Prostate gland (tissue), 2 donors: ENCODE measurements at regions not wholly inside any gene's neighbourhood (a gene's known extent, or its start where the extent isn't known, plus 50 kb on each side); places are given as distances from the start of the nearest gene placed in this dataset.

Experiments used
- DNase-seq: peaks from one replicate; pipeline ENCODE4 v3.0.0-alpha.2; 2019; ENCODE audit warnings: low spot score
- H3K27ac ChIP-seq, 2 donors: fragments of 200-600 bp; sonication (generic); 2 replicates each; pipeline ENCODE4 v1.5.1; 2017 to 2019
- H3K27me3 ChIP-seq: fragments of 200-600 bp; sonication (generic); replicated peaks from 2 replicates; pipeline ENCODE4 v1.5.1; 2019; ENCODE audit not compliant: insufficient read depth
- H3K36me3 ChIP-seq, 2 donors: fragments of 200-600 bp; sonication (generic); 1 replicate in 1 of 2; 2 replicates in 1 of 2; pipeline versions ENCODE4 v1.5.1 to v1.8.1; 2017 to 2019
- H3K4me1 ChIP-seq: fragments of 200-600 bp; sonication (generic); replicated peaks from 2 replicates; pipeline ENCODE4 v1.5.1; 2019
- H3K4me3 ChIP-seq, 2 donors: fragments of 200-600 bp; sonication (generic); 2 replicates each; pipeline ENCODE4 v1.5.1; 2017 to 2019
- H3K9me3 ChIP-seq: fragments of 200-600 bp; sonication (generic); 2 replicates; pipeline ENCODE4 v1.5.1; 2017
- CTCF ChIP-seq, 4 experiments: fragments of 200-600 bp in 2 of 4; fragments of 450-650 bp in 2 of 4; sonication (generic) in 2 of 4; IDR thresholded peaks; 1 replicate in 3 of 4; 2 replicates in 1 of 4; pipeline ENCODE4 v1.5.1; 2016 to 2019; ENCODE audit warnings: antibody characterized with exemption in 4 of 4, mild to moderate bottlenecking in 2 of 4, moderate library complexity in 2 of 4
- POLR2A ChIP-seq: fragments of 450-650 bp; IDR thresholded peaks from one replicate; pipeline ENCODE4 v1.6.1; 2016; ENCODE audit warnings: antibody characterized with exemption, mild to moderate bottlenecking
- POLR2AphosphoS5 ChIP-seq: sonication (generic); formaldehyde crosslinking; IDR thresholded peaks from one replicate; pipeline ENCODE4 v1.6.1; 2017; ENCODE audit warnings: antibody characterized with exemption
- WGBS: methylation state at CpG from one replicate; pipeline ENCODE4 v1.1.5; 2018; 5-methylcytosine and 5-hydroxymethylcytosine counted together
- intact Hi-C: fragments of 100-400 bp; cut with DNase I; formaldehyde crosslinking; loops from one replicate; pipeline ENCODE4 v1.14.2; 2022

GRCh38 chr21:35363458-35363857, 314.4 kb upstream of the RUNX1 start:
- DNase-seq = no peak
- Histone ChIP-seq H3K9me3 (no peaks in the 10 kb centered on the region), H3K36me3 (no peaks in the 10 kb centered on the region), H3K27me3 (no peaks in the 10 kb centered on the region), H3K4me3 (no peak overlapping the region), H3K27ac (no peak overlapping the region), H3K4me1 (no peaks in the 10 kb centered on the region)
- intact Hi-C loops = no loop called here
- WGBS = 98% methylated on average over 6 of the region's 6 CpGs
- no peak for TF ChIP-seq POLR2AphosphoS5
- TF ChIP-seq POLR2A = no peak
- TF ChIP-seq CTCF (IDR thresholded peaks at IDR 0.05) = no peak

- H3K4me1 ChIP-seq = no peaks in the 10 kb centered on the region
- H3K4me3 ChIP-seq = no peak overlapping the region
- H3K9me3 ChIP-seq = no peaks in the 10 kb centered on the region
- DNase-seq = no peak
- TF ChIP-seq POLR2AphosphoS5 (no peak), POLR2A (no peak), CTCF (IDR thresholded peaks at IDR 0.05) (no peak)
- no peaks in the 10 kb centered on the region for H3K27me3 ChIP-seq
- H3K27ac ChIP-seq = no peak overlapping the region
- H3K36me3 ChIP-seq = no peaks in the 10 kb centered on the region
- intact Hi-C loops = no loop called here
Measured at GRCh38 chr21:35361988-35362387, 312.9 kb upstream of the RUNX1 start.

DNA sequence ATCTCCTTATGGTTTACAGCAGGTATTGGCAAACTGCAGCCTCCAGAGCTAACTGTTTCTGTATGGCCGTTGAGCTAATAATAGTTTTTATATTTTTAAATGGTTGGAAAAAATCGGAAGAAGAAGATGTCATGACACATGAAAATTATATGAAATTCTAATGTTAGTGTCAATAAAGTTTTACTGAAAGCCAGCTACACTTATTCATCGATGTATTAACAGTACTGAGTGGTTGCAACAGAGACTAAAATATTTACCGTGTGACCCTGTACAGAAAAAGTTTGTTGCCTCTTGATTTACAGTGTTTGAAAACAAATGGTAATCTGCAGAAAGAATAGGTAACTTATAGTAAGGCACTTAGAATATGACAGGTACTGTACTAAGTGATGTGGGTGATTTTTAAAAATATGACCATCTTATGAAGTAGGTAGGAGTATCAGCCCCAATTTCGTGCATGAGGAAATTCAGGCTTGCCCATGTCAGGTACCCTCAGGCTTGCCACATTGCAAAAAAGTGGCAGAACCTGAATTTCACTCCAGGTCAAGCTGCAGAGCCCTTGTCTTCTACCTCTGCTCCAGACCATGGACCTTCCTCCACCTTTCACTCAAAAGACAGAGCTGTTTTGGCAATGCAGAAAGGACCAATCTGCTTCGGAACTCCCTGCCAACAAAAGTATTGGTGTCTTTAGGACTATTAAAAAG, 311.9 kb upstream of the RUNX1 start:
- Histone ChIP-seq H3K4me3 (no peak overlapping the region), H3K4me1 (no peaks in the 10 kb centered on the region), H3K36me3 (no peaks in the 10 kb centered on the region), H3K27ac (no peak overlapping the region), H3K27me3 (no peaks in the 10 kb centered on the region), H3K9me3 (no peaks in the 10 kb centered on the region)
- no peak for DNase-seq
- no peak for TF ChIP-seq POLR2AphosphoS5
- no peak for TF ChIP-seq POLR2A
- no peak for TF ChIP-seq CTCF (IDR thresholded peaks at IDR 0.05)
- WGBS = 80% methylated on average over 6 of the region's 6 CpGs
- intact Hi-C loops = no loop called here

- H3K27me3 ChIP-seq = no peaks in the 10 kb centered on the region
- H3K27ac ChIP-seq = no peak overlapping the region
- no peaks in the 10 kb centered on the region for H3K9me3 ChIP-seq
- 77% methylated on average over 2 of the region's 2 CpGs for WGBS
- no peak overlapping the region for H3K4me3 ChIP-seq
- no peaks in the 10 kb centered on the region for H3K4me1 ChIP-seq
- TF ChIP-seq POLR2A (no peak), CTCF (IDR thresholded peaks at IDR 0.05) (no peak), POLR2AphosphoS5 (no peak)
- H3K36me3 ChIP-seq = no peaks in the 10 kb centered on the region
- DNase-seq = no peak
- intact Hi-C loops = no loop called here
Measured at GRCh38 chr21:35359076-35359475, 310.0 kb upstream of the RUNX1 start.

DNA sequence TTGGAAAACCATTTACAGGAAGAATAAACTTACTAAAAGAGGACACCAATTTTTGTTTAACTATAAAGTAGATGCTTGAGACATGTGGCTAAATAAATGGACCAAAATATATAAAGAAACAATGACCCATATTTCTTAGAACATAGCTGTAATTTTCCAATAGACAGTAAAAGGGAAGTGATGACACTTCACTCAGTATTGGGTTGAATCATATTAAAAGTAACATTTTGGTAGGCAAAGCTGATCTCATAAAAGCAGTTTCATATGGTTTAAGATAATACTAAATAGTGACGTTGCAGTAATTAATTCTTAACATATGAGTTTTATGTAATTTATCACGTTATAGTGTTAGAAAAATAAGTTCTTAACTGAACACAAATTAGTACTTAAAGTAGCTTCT, 308.9 kb upstream of the RUNX1 start:
- Histone ChIP-seq H3K27ac (no peak overlapping the region), H3K27me3 (no peaks in the 10 kb centered on the region), H3K4me3 (no peak overlapping the region), H3K4me1 (no peaks in the 10 kb centered on the region), H3K36me3 (no peaks in the 10 kb centered on the region), H3K9me3 (no peaks in the 10 kb centered on the region)
- DNase-seq = no peak
- 69% methylated on average over 2 of the region's 2 CpGs for WGBS
- TF ChIP-seq POLR2AphosphoS5 = no peak
- no peak for TF ChIP-seq POLR2A
- TF ChIP-seq CTCF (IDR thresholded peaks at IDR 0.05) = no peak
- intact Hi-C loops = no loop called here
